CD4-positive, alpha-beta T cell (primary cell): ENCODE measurements at regions not wholly inside any gene's neighbourhood (a gene's known extent, or its start where the extent isn't known, plus 50 kb on each side); places are given as distances from the start of the nearest gene placed in this dataset.

ENCODE experiments used
- ATAC-seq: fragments of 200-7000 bp; cut with Tn5 transposase; one replicate; pipeline ENCODE4 v1.10.0; 2022; ENCODE audit warnings: mild to moderate bottlenecking; ENCODE audit not compliant: poor library complexity
- CTCF ChIA-PET: fragments of 350-600 bp; sonication (Branson Sonifier 250); formaldehyde crosslinking; loops from one replicate; lab custom pipeline; 2021; ENCODE audit warnings: antibody characterized with exemption, inconsistent platforms; lab: Charles Lee
- POLR2A ChIA-PET: fragments of 350-600 bp; sonication (Branson Sonifier 250); formaldehyde crosslinking; loops from one replicate; lab custom pipeline; 2021; ENCODE audit warnings: antibody characterized with exemption, inconsistent platforms; lab: Charles Lee
- DNase-seq, 14 experiments: peaks; one replicate each; pipeline ENCODE4 v3.0.0-alpha.2; 2013 to 2020; ENCODE audit warnings: mixed read lengths in 2 of 14
- H3K27ac ChIP-seq, 2 donors: one replicate each; pipeline versions ENCODE4 v1.5.1 to v1.7.0; 2013; ENCODE audit warnings: low read length in 2 of 2, low read depth in 1 of 2, mild to moderate bottlenecking in 1 of 2
- H3K27me3 ChIP-seq, 2 experiments: 1 replicate in 1 of 2; 2 replicates in 1 of 2; pipeline versions ENCODE4 v1.6.1 to v1.7.0; 2013; ENCODE audit warnings: low read length in 2 of 2, control low read depth in 1 of 2, mild to moderate bottlenecking in 1 of 2, moderate library complexity in 1 of 2; ENCODE audit not compliant: insufficient read depth in 2 of 2, control insufficient read depth in 1 of 2
- H3K36me3 ChIP-seq: one replicate; pipeline ENCODE4 v1.6.1; 2013; ENCODE audit warnings: low read length, control low read depth; ENCODE audit not compliant: insufficient read depth
- H3K4me1 ChIP-seq: one replicate; pipeline ENCODE4 v1.6.1; 2013; ENCODE audit warnings: low read length, control low read depth; ENCODE audit not compliant: insufficient read depth
- H3K4me3 ChIP-seq: one replicate; pipeline ENCODE4 v1.5.1; 2013; ENCODE audit warnings: mild to moderate bottlenecking, low read length, moderate library complexity
- H3K9me3 ChIP-seq, 2 experiments: 1 replicate in 1 of 2; 2 replicates in 1 of 2; pipeline versions ENCODE4 v1.6.1 to v1.7.0; 2013; ENCODE audit warnings: low read length in 2 of 2, mild to moderate bottlenecking in 2 of 2, control low read depth in 1 of 2, moderate library complexity in 1 of 2; ENCODE audit not compliant: control insufficient read depth in 1 of 2, insufficient read depth in 1 of 2
- H3K27ac Mint-ChIP-seq: one replicate; pipeline ENCODE4 v1.8.0; 2020; ENCODE audit warnings: mixed read lengths
- H3K27me3 Mint-ChIP-seq: one replicate; pipeline ENCODE4 v1.8.0; 2021; ENCODE audit warnings: mixed read lengths
- H3K36me3 Mint-ChIP-seq: one replicate; pipeline ENCODE4 v1.8.0; 2021; ENCODE audit warnings: low read depth, mixed read lengths
- H3K4me1 Mint-ChIP-seq: one replicate; pipeline ENCODE4 v1.8.0; 2021; ENCODE audit warnings: low read depth, mixed read lengths
- H3K4me3 Mint-ChIP-seq: one replicate; pipeline ENCODE4 v1.8.0; 2020; ENCODE audit warnings: mild to moderate bottlenecking, mixed read lengths
- H3K9me3 Mint-ChIP-seq: one replicate; pipeline ENCODE4 v1.8.0; 2020; ENCODE audit warnings: mixed read lengths
- CTCF ChIP-seq: fragments of 200-600 bp; IDR thresholded peaks from one replicate; pipeline ENCODE4 v1.8.0; 2022; ENCODE audit warnings: antibody characterized with exemption, mild to moderate bottlenecking
- intact Hi-C, 2 experiments: fragments of 100-400 bp; cut with DNase I in 1 of 2; cut with micrococcal nuclease in 1 of 2; formaldehyde crosslinking; loops; one replicate each; pipeline versions ENCODE4 v1.15.1 to v1.9.0; 2023 to 2025; cut with DNase I, micrococcal nuclease

- H3K4me1 ChIP-seq, result no peaks in the 10 kb centered on the region
- H3K27me3 ChIP-seq, result no peaks in the 10 kb centered on the region
- H3K4me1 Mint-ChIP-seq, result no peaks in the 10 kb centered on the region
- H3K9me3 ChIP-seq, result no peaks in the 10 kb centered on the region
- no peaks in the 10 kb centered on the region for H3K36me3 ChIP-seq
- H3K27me3 Mint-ChIP-seq, result peaks cover 12% of the 10 kb centered on the region
- H3K4me3 ChIP-seq, result no peak overlapping the region
- H3K27ac ChIP-seq, result no peak overlapping the region
- ChIA-PET POLR2A (no interaction called here), CTCF (interaction anchor here (0.7 kb wide), 1 partner anchor 51 kb away, joined by 3 read pairs; no protein-coding TSS in a partner anchor)
- no peak for ATAC-seq
- intact Hi-C loops, result no loop called here
- no peaks in the 10 kb centered on the region for H3K36me3 Mint-ChIP-seq
- H3K27ac Mint-ChIP-seq, result no peak overlapping the region
- H3K4me3 Mint-ChIP-seq, result no peak overlapping the region
- H3K9me3 Mint-ChIP-seq, result no peaks in the 10 kb centered on the region
- TF ChIP-seq CTCF, result no peak
- no peak for DNase-seq
Observed at GRCh38 chr5:124679578-124680199, 66.8 kb downstream of the ZNF608 start.

- Mint-ChIP-seq H3K36me3 (no peaks in the 10 kb centered on the region), H3K27me3 (peaks cover 12% of the 10 kb centered on the region), H3K4me3 (no peak overlapping the region), H3K9me3 (no peaks in the 10 kb centered on the region), H3K4me1 (no peaks in the 10 kb centered on the region), H3K27ac (no peak overlapping the region)
- no peaks in the 10 kb centered on the region for H3K9me3 ChIP-seq
- POLR2A ChIA-PET, result no interaction called here
- intact Hi-C loops, result no loop called here
- H3K36me3 ChIP-seq, result no peaks in the 10 kb centered on the region
- DNase-seq, result no peak
- no peak overlapping the region for H3K4me3 ChIP-seq
- ATAC-seq, result no peak
- H3K27ac ChIP-seq, result no peak overlapping the region
- H3K27me3 ChIP-seq, result no peaks in the 10 kb centered on the region
- H3K4me1 ChIP-seq, result no peaks in the 10 kb centered on the region
- CTCF ChIA-PET, result no interaction called here
- TF ChIP-seq CTCF, result no peak
Observed at GRCh38 chr5:124678922-124679519, 67.4 kb downstream of the ZNF608 start.

- no peak for DNase-seq
- intact Hi-C loops, result no loop called here
- no peak for ATAC-seq
- no peak overlapping the region for H3K27ac Mint-ChIP-seq
- CTCF ChIA-PET, result no interaction called here
- H3K4me1 Mint-ChIP-seq, result no peaks in the 10 kb centered on the region
- H3K4me3 ChIP-seq, result no peak overlapping the region
- H3K9me3 ChIP-seq, result no peaks in the 10 kb centered on the region
- H3K36me3 Mint-ChIP-seq, result no peaks in the 10 kb centered on the region
- H3K27ac ChIP-seq, result no peak overlapping the region
- H3K4me3 Mint-ChIP-seq, result no peak overlapping the region
- H3K36me3 ChIP-seq, result no peaks in the 10 kb centered on the region
- peaks cover 12% of the 10 kb centered on the region for H3K27me3 Mint-ChIP-seq
- no peaks in the 10 kb centered on the region for H3K9me3 Mint-ChIP-seq
- POLR2A ChIA-PET, result no interaction called here
- no peaks in the 10 kb centered on the region for H3K27me3 ChIP-seq
- no peak for TF ChIP-seq CTCF
- no peaks in the 10 kb centered on the region for H3K4me1 ChIP-seq
Observed at GRCh38 chr5:124678468-124678867, 68.0 kb downstream of the ZNF608 start.
